Colon (tissue), 2 donors: ENCODE measurements at regions not wholly inside any gene's neighbourhood (a gene's known extent, or its start where the extent isn't known, plus 50 kb on each side); places are given as distances from the start of the nearest gene placed in this dataset.

Source experiments
- FAIRE-seq: peaks from 2 replicates; lab custom pipeline; 2012; peaks lifted over from hg19 to GRCh38; lab: Jason Lieb, UNC
- donor health status: control.
- donor health status: control.

DNA sequence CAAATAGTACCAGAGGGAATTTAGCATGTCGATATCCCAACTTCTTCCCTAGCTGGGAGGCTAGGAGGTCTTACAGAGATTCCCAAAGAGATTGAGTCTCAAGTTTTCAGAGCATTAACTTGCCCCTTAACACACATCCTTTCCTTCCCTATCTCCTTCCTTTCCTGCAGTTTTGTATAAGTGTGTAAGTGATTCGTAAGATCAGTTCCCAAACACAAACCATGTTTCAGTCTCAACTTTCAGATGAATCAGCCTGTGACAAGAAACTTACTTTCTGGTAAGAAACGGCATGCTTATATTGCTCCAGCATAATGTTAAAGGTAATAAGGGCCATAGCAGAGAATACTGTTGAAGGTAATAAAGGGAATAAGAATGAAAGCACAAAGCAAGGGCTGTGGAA lies 472.2 kb downstream of the LIG4 start:
- no peak for FAIRE-seq

DNA sequence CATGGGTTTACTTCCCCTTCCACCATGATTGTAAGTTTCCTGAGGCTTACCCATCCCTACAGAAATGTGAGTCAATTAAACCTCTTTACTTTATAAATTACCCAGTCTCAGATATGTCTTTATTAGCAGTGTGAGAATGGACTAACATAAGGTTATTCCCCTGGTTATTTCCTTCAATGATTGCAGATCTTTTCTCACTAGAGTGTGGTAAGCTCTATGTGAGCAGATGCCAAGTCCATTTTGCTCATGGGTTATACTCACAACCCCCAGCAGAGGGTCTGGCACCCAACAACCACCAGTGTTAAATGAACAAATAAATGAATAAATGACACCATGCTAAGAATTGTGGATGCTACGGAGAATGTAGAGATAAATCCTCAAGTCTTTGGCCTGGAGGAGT lies 472.8 kb downstream of the LIG4 start:
- FAIRE-seq, result no peak

DNA sequence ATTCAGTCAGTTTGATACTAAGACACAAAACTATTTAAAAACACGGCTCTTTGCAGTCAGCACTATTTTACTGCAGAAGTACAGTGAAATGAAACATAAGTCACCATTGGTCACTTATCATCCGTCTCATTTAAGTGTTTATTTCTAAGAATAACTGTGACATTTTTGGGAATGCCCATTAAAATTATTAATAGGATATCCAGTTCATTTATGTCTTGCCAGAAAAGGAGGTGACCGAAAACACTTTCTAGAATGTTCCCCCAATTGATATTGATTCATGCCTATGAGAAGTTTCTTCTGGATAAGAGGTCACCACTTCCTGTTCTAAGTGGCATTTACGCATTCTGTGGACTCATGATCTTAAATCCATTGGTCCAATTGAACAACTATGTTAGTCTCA lies 477.3 kb downstream of the LIG4 start:
- no peak for FAIRE-seq

DNA sequence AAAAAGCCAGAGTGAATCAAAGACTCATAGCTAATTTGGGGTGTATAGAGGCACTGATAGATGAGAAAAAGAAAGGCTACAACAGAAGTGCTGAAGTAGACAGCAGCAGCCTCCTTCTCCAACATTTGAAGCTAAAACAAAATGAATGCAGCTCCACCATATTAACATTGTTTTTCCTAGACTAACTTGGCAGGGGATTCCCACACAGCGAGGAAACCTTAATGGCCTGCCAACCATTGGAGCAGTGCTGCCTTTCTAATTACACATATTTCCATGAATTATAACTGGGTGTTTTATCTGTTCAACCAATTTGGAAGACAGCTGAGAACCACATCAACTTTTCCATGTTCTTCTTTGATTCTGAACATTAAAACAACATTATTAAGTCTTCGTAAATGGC lies 478.6 kb downstream of the LIG4 start:
- FAIRE-seq, result no peak

DNA sequence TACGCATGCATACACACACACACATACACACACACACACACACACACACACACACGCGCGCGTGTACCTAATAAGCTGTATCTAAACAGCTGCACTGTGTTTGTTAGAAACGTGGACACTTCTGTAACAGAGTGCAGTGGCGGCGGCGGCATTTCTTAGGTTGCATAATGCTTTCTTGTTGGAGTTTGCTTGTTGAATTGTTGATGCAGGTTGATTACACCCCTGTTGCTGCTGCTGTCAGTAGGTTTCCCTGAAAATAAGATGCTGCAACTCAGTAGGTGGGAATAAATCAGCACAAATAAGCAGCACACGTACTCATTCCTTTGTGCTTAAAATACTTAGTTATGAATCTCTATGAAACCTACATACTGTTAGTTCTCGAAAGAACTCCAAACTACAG lies 479.2 kb downstream of the LIG4 start:
- no peak for FAIRE-seq

GRCh38 chr13:107734891-107735625 lies 480.3 kb downstream of the LIG4 start:
- no peak for FAIRE-seq

DNA sequence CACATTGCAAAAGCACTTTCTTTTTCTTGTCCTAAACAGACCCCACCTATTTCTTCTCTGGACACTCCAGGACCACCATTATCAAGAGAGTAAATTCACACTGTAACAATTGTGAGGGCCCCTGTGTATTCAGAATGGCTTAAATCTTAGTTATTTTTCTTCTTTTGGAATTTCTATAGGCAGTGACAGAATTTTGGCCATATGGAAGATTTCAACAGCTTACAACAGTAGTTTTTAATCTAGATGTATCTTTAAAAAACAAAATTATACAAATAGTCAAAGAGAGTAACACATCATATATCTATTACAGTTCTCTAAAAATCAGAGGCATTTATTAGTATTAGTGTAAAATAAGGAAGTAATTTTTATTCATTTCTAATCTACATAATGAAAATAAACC lies 482.1 kb downstream of the LIG4 start:
- FAIRE-seq, result no peak

- no peak for FAIRE-seq
Observed at GRCh38 chr13:107730813-107731212, 484.5 kb downstream of the LIG4 start.

DNA sequence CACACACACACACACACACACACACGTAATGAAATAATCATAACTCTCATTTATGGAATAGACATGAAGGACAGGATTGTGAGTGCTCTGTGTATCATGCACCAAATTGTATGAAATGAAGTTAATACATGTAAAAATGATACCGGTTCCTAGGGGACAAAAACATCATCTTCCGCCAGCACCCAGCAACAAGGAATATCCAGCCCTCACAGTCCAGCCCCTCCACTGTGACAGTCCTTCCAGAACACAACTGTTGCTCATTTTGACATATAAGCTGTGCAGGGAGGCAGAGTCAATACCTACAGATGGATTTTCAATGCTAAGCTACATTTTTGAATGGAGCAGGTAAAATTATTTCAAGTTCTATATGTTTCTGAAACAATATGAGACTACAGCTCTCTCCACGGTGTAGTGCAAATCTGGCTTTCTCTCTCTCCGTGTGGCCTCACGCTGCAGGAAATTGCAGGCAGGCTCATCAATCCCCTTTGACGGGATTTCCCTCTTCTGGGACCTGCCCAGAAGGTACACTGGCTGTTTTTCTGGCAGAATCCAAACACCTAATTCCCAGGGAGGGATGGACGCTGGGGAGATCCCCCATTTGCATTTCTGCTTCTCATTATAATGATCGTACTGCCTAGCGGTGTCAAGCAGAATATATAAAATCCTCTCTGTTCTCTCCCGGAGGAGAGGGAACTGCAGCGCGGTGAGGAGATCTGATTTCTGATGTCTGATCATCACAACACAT lies 494.0 kb downstream of the LIG4 start:
- FAIRE-seq, result no peak

DNA sequence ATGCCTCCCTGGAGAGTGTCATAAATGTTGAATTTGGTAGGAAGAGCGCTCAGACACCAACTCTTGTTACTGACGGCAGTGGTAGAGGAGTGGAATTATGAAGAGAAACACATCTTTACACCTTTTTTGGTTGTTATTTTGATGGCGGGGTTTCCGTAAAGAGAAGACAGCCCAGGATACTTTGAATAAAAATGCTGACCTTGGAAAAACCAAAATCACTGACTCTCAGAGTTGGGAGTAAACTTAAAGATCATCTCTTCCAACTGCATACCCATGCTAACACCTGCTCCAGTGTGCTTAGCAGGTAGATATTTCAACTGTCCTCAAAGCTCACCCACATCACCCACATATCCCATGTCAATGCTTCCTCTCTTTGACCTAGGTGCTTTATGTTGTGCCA lies 498.6 kb downstream of the LIG4 start:
- no peak for FAIRE-seq

DNA sequence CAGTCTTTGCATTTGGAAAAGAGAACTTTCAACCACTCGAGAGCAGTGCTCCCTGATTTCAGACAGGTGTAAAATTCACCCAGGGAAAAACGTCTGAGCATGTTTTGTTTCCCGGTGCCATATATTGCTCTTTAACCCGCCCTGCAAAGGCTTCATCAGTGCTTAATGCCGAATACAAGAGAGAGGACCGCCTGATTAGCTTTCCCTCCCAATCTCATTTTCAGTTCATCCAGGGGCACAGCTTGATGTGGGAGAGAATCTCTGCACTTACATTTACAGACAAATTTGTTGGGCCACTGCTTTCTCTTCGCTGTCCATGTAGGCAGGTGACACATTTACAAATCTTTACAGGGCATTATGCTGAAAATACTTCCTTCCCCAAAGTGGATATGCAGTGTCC lies 499.1 kb downstream of the LIG4 start:
- FAIRE-seq, result no peak

- no peak for FAIRE-seq
Observed at GRCh38 chr13:107715496-107715895, 499.8 kb downstream of the LIG4 start.

- no peak for FAIRE-seq
Observed at GRCh38 chr13:107713314-107713713, 502.0 kb downstream of the LIG4 start.

- no peak for FAIRE-seq
Observed at GRCh38 chr13:107712145-107712860, 503.0 kb downstream of the LIG4 start.

GRCh38 chr13:107690181-107690580 lies 525.2 kb downstream of the LIG4 start:
- no peak for FAIRE-seq

DNA sequence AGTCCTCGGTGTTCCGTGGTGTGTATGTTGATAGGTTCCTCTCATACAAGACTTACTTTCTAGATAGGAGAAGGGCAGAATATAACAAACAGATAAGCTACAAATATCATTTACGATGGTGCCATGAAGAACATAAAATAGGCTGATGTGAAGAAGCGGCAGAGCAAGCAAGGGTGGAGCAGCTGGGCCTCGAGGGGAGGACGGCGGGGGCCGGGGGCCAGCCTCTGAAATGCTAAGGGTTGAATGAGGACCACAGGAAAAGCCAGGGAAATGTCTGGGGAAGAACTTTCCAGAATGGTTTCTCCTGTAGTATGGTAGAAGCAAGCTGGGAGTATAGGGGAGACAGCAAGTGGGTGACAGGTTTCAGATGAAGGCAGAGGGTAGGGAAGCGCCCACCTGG lies 529.5 kb downstream of the LIG4 start:
- FAIRE-seq, result no peak

GRCh38 chr13:107681600-107681999 lies 533.7 kb downstream of the LIG4 start:
- FAIRE-seq, result no peak

DNA sequence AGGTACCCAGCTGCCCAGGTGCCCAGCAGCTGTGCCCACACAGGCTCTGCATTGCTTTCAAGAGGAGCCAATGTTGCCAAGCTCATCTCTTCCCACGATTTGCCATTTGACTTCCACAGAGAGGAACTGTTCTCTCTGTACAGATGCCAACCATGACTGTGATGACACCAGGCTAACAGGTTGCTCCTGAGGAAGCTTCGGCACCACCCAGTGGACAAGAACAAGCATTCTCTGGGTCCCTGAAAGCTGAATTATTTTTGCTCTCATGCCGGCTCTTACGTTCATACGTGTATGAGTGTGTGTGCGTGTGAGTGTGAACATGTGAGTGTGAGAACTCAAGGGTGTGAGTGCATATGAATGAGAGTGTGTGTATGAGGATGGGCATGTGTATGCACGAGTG lies 535.2 kb downstream of the LIG4 start:
- FAIRE-seq, result no peak

- no peak for FAIRE-seq
Observed at GRCh38 chr13:107678075-107678689, 537.2 kb downstream of the LIG4 start.

- FAIRE-seq, result no peak
Observed at GRCh38 chr13:107675847-107676550, 539.3 kb downstream of the LIG4 start.

DNA sequence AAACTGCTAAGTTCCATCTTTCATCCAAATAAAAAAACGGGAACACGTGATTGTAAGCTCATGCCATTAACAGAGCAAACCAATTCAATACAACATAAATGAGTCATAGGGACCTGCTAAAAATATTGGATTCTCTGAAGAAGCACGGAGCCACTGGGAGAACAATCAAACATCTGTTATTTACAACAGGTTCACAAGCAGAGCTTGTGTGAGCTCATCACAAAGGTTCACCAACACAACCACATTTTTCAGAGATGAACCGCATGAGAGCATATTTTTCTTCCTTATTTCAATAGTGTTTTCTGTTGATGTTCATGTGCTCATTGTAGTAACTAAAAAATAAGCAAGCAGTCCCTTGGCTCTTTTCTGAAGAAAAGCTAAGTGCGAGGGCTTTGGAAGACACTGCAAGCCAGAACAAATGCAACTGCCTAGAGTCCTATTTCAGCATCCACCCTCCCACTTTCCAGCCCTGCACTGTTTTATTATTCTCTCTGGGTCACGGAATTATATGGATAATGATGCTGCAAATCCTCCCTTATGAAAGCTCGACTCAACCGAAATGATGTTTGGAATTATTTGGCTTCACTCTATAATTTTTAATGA lies 545.8 kb downstream of the LIG4 start:
- no peak for FAIRE-seq
